PC-3 (cell line): ENCODE measurements at regions not wholly inside any gene's neighbourhood (a gene's known extent, or its start where the extent isn't known, plus 50 kb on each side); places are given as distances from the start of the nearest gene placed in this dataset.

Experiments used
- ATAC-seq: fragments of 200-7000 bp; cut with Tn5 transposase; 2 replicates; pipeline ENCODE4 v1.9.1; 2020; ENCODE audit warnings: mild to moderate bottlenecking, moderate library complexity
- BruUV-seq: library from RNA; stranded (reverse); fragments of 400-500 nt; replicated peaks from 2 replicates; lab custom pipeline; 2021; lab: Mats Ljungman, UMichigan
- CTCF ChIA-PET: fragments of 300-600 bp; sonication (Branson Sonifier 250); formaldehyde crosslinking; loops from one replicate; lab custom pipeline; 2022; ENCODE audit warnings: antibody characterized with exemption; lab: Charles Lee
- POLR2A ChIA-PET: fragments of 300-600 bp; sonication (Branson Sonifier 250); formaldehyde crosslinking; loops from one replicate; lab custom pipeline; 2022; ENCODE audit warnings: antibody characterized with exemption; ENCODE audit not compliant: unreplicated experiment; lab: Charles Lee
- DNase-seq: peaks from one replicate; pipeline ENCODE4 v3.0.0-alpha.2; 2015
- H2AFZ ChIP-seq: fragments of 300-600 bp; sonication (generic); 2 replicates; pipeline ENCODE4 v1.6.0; 2016; ENCODE audit warnings: antibody characterized with exemption, low read length
- H3F3A ChIP-seq: fragments of 300-600 bp; sonication (generic); one replicate; pipeline ENCODE4 v1.6.0; 2017; ENCODE audit warnings: antibody characterized with exemption, low read length, control low read depth, mild to moderate bottlenecking; ENCODE audit not compliant: unreplicated experiment
- H3K27ac ChIP-seq: fragments of 300-600 bp; sonication (generic); 2 replicates; pipeline ENCODE4 v1.5.1; 2016; ENCODE audit warnings: mild to moderate bottlenecking, low read length
- H3K27me3 ChIP-seq: fragments of 300-600 bp; sonication (generic); 2 replicates; pipeline ENCODE4 v1.6.1; 2016; ENCODE audit warnings: low read length, mixed read lengths
- H3K36me3 ChIP-seq: fragments of 300-600 bp; sonication (generic); 2 replicates; pipeline ENCODE4 v1.6.1; 2016; ENCODE audit warnings: low read depth, mixed run types, low read length, mixed read lengths
- H3K4me1 ChIP-seq: fragments of 300-600 bp; sonication (generic); 2 replicates; pipeline ENCODE4 v1.5.1; 2016; ENCODE audit warnings: low read length; ENCODE audit not compliant: insufficient read depth
- H3K4me2 ChIP-seq: fragments of 300-600 bp; sonication (generic); 2 replicates; pipeline ENCODE4 v1.6.0; 2016; ENCODE audit warnings: low read length
- H3K4me3 ChIP-seq: fragments of 300-600 bp; sonication (generic); 2 replicates; pipeline ENCODE4 v1.5.1; 2016; ENCODE audit warnings: mild to moderate bottlenecking, low read length, mixed read lengths
- H3K79me2 ChIP-seq: fragments of 300-600 bp; sonication (generic); 2 replicates; pipeline ENCODE4 v1.6.1; 2017; ENCODE audit warnings: low read length, mixed read lengths
- H3K9ac ChIP-seq: fragments of 300-600 bp; sonication (generic); 2 replicates; pipeline ENCODE4 v1.6.0; 2016; ENCODE audit warnings: mild to moderate bottlenecking, low read length
- H3K9me2 ChIP-seq: fragments of 300-600 bp; sonication (generic); replicated peaks from 2 replicates; pipeline ENCODE4 v1.6.1; 2016; ENCODE audit warnings: mixed run types, low read length, mixed read lengths
- H3K9me3 ChIP-seq: fragments of 300-600 bp; sonication (generic); 2 replicates; pipeline ENCODE4 v1.6.1; 2016; ENCODE audit warnings: low read length, mixed read lengths
- H4K20me1 ChIP-seq: fragments of 300-600 bp; sonication (generic); 2 replicates; pipeline ENCODE4 v1.6.1; 2016; ENCODE audit warnings: low read length, mixed read lengths
- CTCF ChIP-seq: fragments of 300-600 bp; sonication (generic); conservative IDR thresholded peaks from 2 replicates; pipeline ENCODE4 v1.5.1; 2017; ENCODE audit warnings: antibody characterized with exemption, low read depth, mild to moderate bottlenecking, low read length
- EZH2 ChIP-seq: fragments of 300-600 bp; sonication (generic); IDR thresholded peaks from one replicate; pipeline ENCODE4 v1.6.1; 2017; ENCODE audit warnings: antibody characterized with exemption, mild to moderate bottlenecking, low read length; ENCODE audit not compliant: unreplicated experiment
- EZH2phosphoT487 ChIP-seq: fragments of 300-600 bp; sonication (generic); IDR thresholded peaks from 2 replicates; pipeline ENCODE4 v1.6.1; 2018; ENCODE audit warnings: mild to moderate bottlenecking, antibody characterized with exemption, low read length, borderline replicate concordance
- intact Hi-C: fragments of 100-400 bp; cut with micrococcal nuclease; formaldehyde crosslinking; loops from 2 replicates; pipeline ENCODE4 v1.9.0; 2023

GRCh38 chr1:244963231-244963826 is 99.0 kb upstream of the HNRNPU start:
- no TSS peak for BruUV-seq
- TF ChIP-seq CTCF: no peak

GRCh38 chr1:244962130-244962529 is 97.8 kb upstream of the HNRNPU start:
- H2AFZ ChIP-seq: no peak overlapping the region
- ChIA-PET POLR2A (no interaction called here), CTCF (no interaction called here)
- intact Hi-C loops: loop anchor here (5.0 kb wide), 1 partner anchor 305 kb away; no protein-coding TSS in a partner anchor
- no peaks in the 10 kb centered on the region for H3K79me2 ChIP-seq
- H3K36me3 ChIP-seq: no peaks in the 10 kb centered on the region
- H3K9ac ChIP-seq: no peak overlapping the region
- H3K4me3 ChIP-seq: no peak overlapping the region
- no peak for ATAC-seq
- BruUV-seq: no TSS peak
- no peaks in the 10 kb centered on the region for H3K9me2 ChIP-seq
- H3K27ac ChIP-seq: no peak overlapping the region
- no peaks in the 10 kb centered on the region for H3K27me3 ChIP-seq
- H3K9me3 ChIP-seq: no peaks in the 10 kb centered on the region
- peaks cover 9% of the 10 kb centered on the region for H3F3A ChIP-seq
- no peak for DNase-seq
- no peak overlapping the region for H3K4me2 ChIP-seq
- no peaks in the 10 kb centered on the region for H4K20me1 ChIP-seq
- H3K4me1 ChIP-seq: peaks cover 29% of the 10 kb centered on the region
- no peak for TF ChIP-seq EZH2

More at GRCh38 chr1:244963231-244963826, 99.0 kb upstream of the HNRNPU start:
- Histone ChIP-seq H3K9ac (peak overlapping the region; percentile 52; the same call in 1 of the 2 replicates), H3K27me3 (no peaks in the 10 kb centered on the region), H3F3A (peaks cover 9% of the 10 kb centered on the region), H3K27ac (peak overlapping the region; percentile 85), H3K9me3 (no peaks in the 10 kb centered on the region), H3K9me2 (no peaks in the 10 kb centered on the region), H3K4me1 (peaks cover 29% of the 10 kb centered on the region), H3K79me2 (no peaks in the 10 kb centered on the region), H2AFZ (peak overlapping the region; percentile 84), H3K4me3 (peak overlapping the region; percentile 51; the same call in 1 of the 2 replicates), H3K4me2 (peak overlapping the region; percentile 78), H3K36me3 (no peaks in the 10 kb centered on the region), H4K20me1 (no peaks in the 10 kb centered on the region)
- DNase-seq: no peak
- POLR2A ChIA-PET: no interaction called here
- intact Hi-C loops: loop anchor here (5.0 kb wide), 1 partner anchor 306 kb away; no protein-coding TSS in a partner anchor
- CTCF ChIA-PET: interaction anchor here (2.2 kb wide), 1 partner anchor 80 kb away, joined by 5 read pairs; no protein-coding TSS in a partner anchor
- no peak for ATAC-seq

- no peaks in the 10 kb centered on the region for H3K36me3 ChIP-seq
- no peaks in the 10 kb centered on the region for H3K9me3 ChIP-seq
- peaks cover 29% of the 10 kb centered on the region for H3K4me1 ChIP-seq
- no peak overlapping the region for H3K4me2 ChIP-seq
- H3K27ac ChIP-seq: no peak overlapping the region
- H3K9me2 ChIP-seq: no peaks in the 10 kb centered on the region
- CTCF ChIA-PET: no interaction called here
- no peak for DNase-seq
- POLR2A ChIA-PET: no interaction called here
- no peak overlapping the region for H2AFZ ChIP-seq
- H3K79me2 ChIP-seq: no peaks in the 10 kb centered on the region
- peaks cover 9% of the 10 kb centered on the region for H3F3A ChIP-seq
- H3K27me3 ChIP-seq: no peaks in the 10 kb centered on the region
- H3K4me3 ChIP-seq: no peak overlapping the region
- no peak for ATAC-seq
- no peak overlapping the region for H3K9ac ChIP-seq
- TF ChIP-seq EZH2: no peak
- no peak for TF ChIP-seq CTCF
- no peak for TF ChIP-seq EZH2phosphoT487
- no TSS peak for BruUV-seq
- intact Hi-C loops: loop anchor here (5.0 kb wide), 1 partner anchor 304 kb away; no protein-coding TSS in a partner anchor
- H4K20me1 ChIP-seq: no peaks in the 10 kb centered on the region
These were observed 96.6 kb upstream of the HNRNPU start for GRCh38 chr1:244960904-244961303.
